Urinary bladder (tissue), 3 donors: ENCODE measurements at regions not wholly inside any gene's neighbourhood (a gene's known extent, or its start where the extent isn't known, plus 50 kb on each side); places are given as distances from the start of the nearest gene placed in this dataset.

Source experiments
- DNase-seq: peaks from one replicate; pipeline ENCODE4 v3.0.0-alpha.2; 2015; ENCODE audit errors: extremely low spot score
- H3K27ac ChIP-seq: one replicate; pipeline ENCODE4 v1.5.1; 2013; ENCODE audit warnings: low read depth, mild to moderate bottlenecking, moderate library complexity
- H3K36me3 ChIP-seq: one replicate; pipeline ENCODE4 v1.6.1; 2013; ENCODE audit warnings: mild to moderate bottlenecking, moderate library complexity; ENCODE audit not compliant: insufficient read depth
- H3K4me1 ChIP-seq: one replicate; pipeline ENCODE4 v1.6.1; 2013; ENCODE audit warnings: mild to moderate bottlenecking, moderate library complexity; ENCODE audit not compliant: insufficient read depth
- H3K4me3 ChIP-seq: one replicate; pipeline ENCODE4 v1.5.1; 2013; ENCODE audit warnings: low read depth, low read length
- WGBS: extraction: QIAGEN DNeasy Blood & Tissue Kit; methylation state at CpG from one replicate; pipeline ENCODE4 v1.1.7; 2013; 5-methylcytosine and 5-hydroxymethylcytosine counted together
- donor health status: healthy with polysubstance abuse.
- donor health status: healthy.

- Histone ChIP-seq H3K36me3 (no peaks in the 10 kb centered on the region), H3K27ac (no peak overlapping the region), H3K4me3 (no peak overlapping the region), H3K4me1 (no peaks in the 10 kb centered on the region)
- DNase-seq: no peak
These were observed 589.0 kb downstream of the USP25 start for GRCh38 chr21:16318651-16319300.

- H3K4me3 ChIP-seq: no peak overlapping the region
- H3K27ac ChIP-seq: no peak overlapping the region
- no peak for DNase-seq
- WGBS: 98% methylated on average over 1 of the region's 1 CpG
- no peaks in the 10 kb centered on the region for H3K4me1 ChIP-seq
- H3K36me3 ChIP-seq: no peaks in the 10 kb centered on the region
These were observed 590.3 kb downstream of the USP25 start for GRCh38 chr21:16320110-16320509.

GRCh38 chr21:16322454-16322853 lies 592.7 kb downstream of the USP25 start:
- no peak overlapping the region for H3K27ac ChIP-seq
- no peak overlapping the region for H3K4me3 ChIP-seq
- WGBS: 42% methylated on average over 2 of the region's 2 CpGs
- H3K36me3 ChIP-seq: no peaks in the 10 kb centered on the region
- H3K4me1 ChIP-seq: no peaks in the 10 kb centered on the region
- no peak for DNase-seq

- 33% methylated on average over 1 of the region's 1 CpG for WGBS
- no peaks in the 10 kb centered on the region for H3K4me1 ChIP-seq
- no peak for DNase-seq
- H3K27ac ChIP-seq: no peak overlapping the region
- H3K36me3 ChIP-seq: no peaks in the 10 kb centered on the region
- H3K4me3 ChIP-seq: no peak overlapping the region
These were observed 593.8 kb downstream of the USP25 start for GRCh38 chr21:16323596-16323995.

GRCh38 chr21:16324630-16325029 lies 594.8 kb downstream of the USP25 start:
- H3K4me3 ChIP-seq: no peak overlapping the region
- WGBS: 57% methylated on average over 1 of the region's 1 CpG

GRCh38 chr21:16330082-16330907 lies 600.5 kb downstream of the USP25 start:
- peak; percentile 68 for DNase-seq
- Histone ChIP-seq H3K4me3 (no peak overlapping the region), H3K27ac (no peak overlapping the region), H3K36me3 (no peaks in the 10 kb centered on the region), H3K4me1 (no peaks in the 10 kb centered on the region)
- WGBS: 31% methylated on average over 6 of the region's 6 CpGs

More at GRCh38 chr21:16324630-16325029, 594.8 kb downstream of the USP25 start:
- no peaks in the 10 kb centered on the region for H3K36me3 ChIP-seq
- no peak for DNase-seq
- H3K27ac ChIP-seq: no peak overlapping the region
- no peaks in the 10 kb centered on the region for H3K4me1 ChIP-seq

GRCh38 chr21:16330908-16331268 lies 601.1 kb downstream of the USP25 start:
- DNase-seq: no peak
- no peak overlapping the region for H3K27ac ChIP-seq
- WGBS: 59% methylated on average over 5 of the region's 5 CpGs
- H3K4me1 ChIP-seq: no peaks in the 10 kb centered on the region
- H3K4me3 ChIP-seq: no peak overlapping the region
- no peaks in the 10 kb centered on the region for H3K36me3 ChIP-seq

- Histone ChIP-seq H3K4me3 (no peak overlapping the region), H3K4me1 (no peaks in the 10 kb centered on the region), H3K36me3 (no peaks in the 10 kb centered on the region), H3K27ac (no peak overlapping the region)
- WGBS: 93% methylated on average over 2 of the region's 2 CpGs
- no peak for DNase-seq
These were observed 607.5 kb downstream of the USP25 start for GRCh38 chr21:16337266-16337665.

- Histone ChIP-seq H3K4me1 (no peaks in the 10 kb centered on the region), H3K36me3 (no peaks in the 10 kb centered on the region), H3K27ac (no peak overlapping the region), H3K4me3 (no peak overlapping the region)
- DNase-seq: no peak
- 92% methylated on average over 1 of the region's 1 CpG for WGBS
These were observed 613.1 kb downstream of the USP25 start for GRCh38 chr21:16342932-16343331.

GRCh38 chr21:16343776-16344175 lies 614.0 kb downstream of the USP25 start:
- H3K4me1 ChIP-seq: no peaks in the 10 kb centered on the region
- H3K36me3 ChIP-seq: no peaks in the 10 kb centered on the region
- WGBS: 75% methylated on average over 3 of the region's 3 CpGs
- H3K4me3 ChIP-seq: no peak overlapping the region
- no peak overlapping the region for H3K27ac ChIP-seq
- no peak for DNase-seq

GRCh38 chr21:16345757-16346156 lies 616.0 kb downstream of the USP25 start:
- WGBS: 97% methylated on average over 1 of the region's 1 CpG
- H3K36me3 ChIP-seq: no peaks in the 10 kb centered on the region
- H3K27ac ChIP-seq: no peak overlapping the region
- H3K4me1 ChIP-seq: no peaks in the 10 kb centered on the region
- no peak overlapping the region for H3K4me3 ChIP-seq
- DNase-seq: no peak

- no peaks in the 10 kb centered on the region for H3K4me1 ChIP-seq
- H3K4me3 ChIP-seq: no peak overlapping the region
- no peaks in the 10 kb centered on the region for H3K36me3 ChIP-seq
- no peak overlapping the region for H3K27ac ChIP-seq
- no peak for DNase-seq
These were observed 617.4 kb downstream of the USP25 start for GRCh38 chr21:16347223-16347622.

- Histone ChIP-seq H3K4me1 (no peaks in the 10 kb centered on the region), H3K27ac (no peak overlapping the region), H3K36me3 (no peaks in the 10 kb centered on the region), H3K4me3 (no peak overlapping the region)
- DNase-seq: no peak
- WGBS: 61% methylated on average over 6 of the region's 6 CpGs
These were observed 624.0 kb downstream of the USP25 start for GRCh38 chr21:16353764-16354163.

GRCh38 chr21:16357994-16358393 lies 628.2 kb downstream of the USP25 start:
- no peaks in the 10 kb centered on the region for H3K36me3 ChIP-seq
- no peak for DNase-seq
- H3K27ac ChIP-seq: no peak overlapping the region
- H3K4me1 ChIP-seq: no peaks in the 10 kb centered on the region
- no peak overlapping the region for H3K4me3 ChIP-seq
